NT2/D1 (cell line): ENCODE measurements at regions not wholly inside any gene's neighbourhood (a gene's known extent, or its start where the extent isn't known, plus 50 kb on each side); places are given as distances from the start of the nearest gene placed in this dataset.

Source experiments
- SUZ12 ChIP-seq: IDR thresholded peaks from 2 replicates; pipeline ENCODE4 v1.6.1; 2011; ENCODE audit not compliant: insufficient read length, insufficient read depth; ENCODE audit errors: extremely low read depth
- YY1 ChIP-seq: IDR thresholded peaks from 2 replicates; pipeline ENCODE4 v1.6.1; 2011; ENCODE audit not compliant: insufficient read length, insufficient read depth
- ZNF274 ChIP-seq: IDR thresholded peaks from 2 replicates; pipeline ENCODE4 v1.6.1; 2011; ENCODE audit warnings: mild to moderate bottlenecking, low read depth, low read length

DNA sequence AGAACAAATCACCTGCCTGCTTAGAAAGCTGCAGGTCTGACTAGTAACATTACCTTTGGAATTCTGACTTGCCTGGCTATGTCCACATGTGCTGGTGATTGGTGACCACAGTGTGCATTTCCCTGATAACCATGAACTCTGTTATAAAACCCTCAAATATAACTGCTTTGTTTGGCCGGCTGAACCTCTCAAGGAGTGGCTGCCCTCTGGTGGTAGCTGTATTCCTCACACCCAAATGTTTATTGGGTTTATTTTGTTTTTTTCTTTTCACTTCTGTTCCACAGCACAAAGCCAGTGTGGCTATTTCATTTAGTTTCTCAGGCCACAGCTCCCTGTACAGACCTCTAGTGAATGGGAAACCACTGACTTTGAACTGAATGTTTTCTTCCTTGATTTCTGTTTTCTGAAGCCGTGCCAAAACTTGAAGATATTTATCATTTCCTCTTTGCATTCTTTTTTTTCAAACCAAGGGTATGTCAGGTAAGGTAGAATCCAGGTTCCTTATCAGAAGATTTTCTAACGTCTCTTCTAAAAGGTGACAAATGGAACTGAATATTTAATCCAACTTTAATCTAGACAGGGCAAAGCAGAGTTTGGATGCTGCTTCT, 549.0 kb upstream of the VRK2 start:
- TF ChIP-seq ZNF274 (no peak), YY1 (no peak), SUZ12 (no peak)
